Activated naive CD4-positive, alpha-beta T cell treated with anti-CD3 and anti-CD28 coated beads, Interleukin-2, amount 50 U/mL, for 24 hours (primary cell): ENCODE measurements at regions not wholly inside any gene's neighbourhood (a gene's known extent, or its start where the extent isn't known, plus 50 kb on each side); places are given as distances from the start of the nearest gene placed in this dataset.
"Not testable (repeated sequence)": the region's sequence is repeated elsewhere in the genome, so short reads cannot be mapped to it uniquely, and the experiment has no call there.

Experiments
- H3K27ac Mint-ChIP-seq: one replicate; pipeline ENCODE4 v1.8.0; 2021; ENCODE audit warnings: mild to moderate bottlenecking, mixed read lengths
- H3K27me3 Mint-ChIP-seq: one replicate; pipeline ENCODE4 v1.8.0; 2021; ENCODE audit warnings: mixed read lengths
- H3K36me3 Mint-ChIP-seq: one replicate; pipeline ENCODE4 v1.8.0; 2021; ENCODE audit warnings: mixed read lengths
- H3K4me1 Mint-ChIP-seq: one replicate; pipeline ENCODE4 v1.8.0; 2021; ENCODE audit warnings: mixed read lengths
- H3K4me3 Mint-ChIP-seq: one replicate; pipeline ENCODE4 v1.8.0; 2021; ENCODE audit warnings: mild to moderate bottlenecking, mixed read lengths
- H3K9me3 Mint-ChIP-seq: one replicate; pipeline ENCODE4 v1.8.0; 2021; ENCODE audit warnings: mixed read lengths

GRCh38 chr1:149841597-149842238 is 57.6 kb upstream of the BOLA1 start:
- H3K9me3 Mint-ChIP-seq, H3K27me3 Mint-ChIP-seq: not testable (repeated sequence)

GRCh38 chr1:149842458-149843064 is 56.8 kb upstream of the BOLA1 start:
- H3K27me3 Mint-ChIP-seq, H3K36me3 Mint-ChIP-seq, H3K27ac Mint-ChIP-seq, H3K4me3 Mint-ChIP-seq, H3K9me3 Mint-ChIP-seq: not testable (repeated sequence)
- H3K4me1 Mint-ChIP-seq, result peaks cover 37% of the 10 kb centered on the region

More at GRCh38 chr1:149841597-149842238, 57.6 kb upstream of the BOLA1 start:
- not testable (repeated sequence) for H3K27ac Mint-ChIP-seq, H3K36me3 Mint-ChIP-seq, H3K4me3 Mint-ChIP-seq
- H3K4me1 Mint-ChIP-seq, result peaks cover 28% of the 10 kb centered on the region

DNA sequence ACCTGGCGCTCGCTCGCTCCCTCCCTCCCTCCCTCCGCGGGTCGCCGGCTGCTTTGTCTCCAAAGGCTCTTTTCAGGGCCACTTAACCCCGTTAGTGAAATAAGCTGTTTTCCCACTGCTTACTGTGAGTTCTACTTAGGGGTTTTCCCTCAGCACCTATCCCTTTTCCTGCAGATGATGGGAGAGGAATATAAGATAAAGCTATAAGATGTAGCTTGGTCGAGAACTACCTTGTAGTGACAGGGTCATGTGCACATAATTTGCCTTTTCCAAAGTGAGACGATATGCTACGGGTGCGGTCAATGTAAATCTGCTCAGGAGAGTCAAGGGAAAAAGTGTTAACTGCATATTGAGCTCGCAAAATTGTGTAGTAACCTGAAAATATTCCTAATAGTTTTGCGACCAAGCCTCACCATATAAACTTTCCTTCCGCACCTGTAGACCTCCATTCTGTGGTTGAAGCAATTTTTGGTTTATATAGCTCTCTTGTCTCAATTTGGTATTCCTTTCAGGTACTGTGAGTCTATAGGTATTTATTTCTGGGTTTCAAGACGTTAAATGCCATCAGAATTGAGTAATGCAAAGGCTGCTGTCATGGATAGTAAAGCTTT is 55.8 kb upstream of the BOLA1 start:
- Mint-ChIP-seq H3K27me3 (no peaks in the 10 kb centered on the region), H3K36me3 (peaks cover 4% of the 10 kb centered on the region), H3K4me1 (peaks cover 46% of the 10 kb centered on the region), H3K27ac (peak overlapping the region; percentile 94), H3K4me3 (peak overlapping the region; percentile 92), H3K9me3 (no peaks in the 10 kb centered on the region)

DNA sequence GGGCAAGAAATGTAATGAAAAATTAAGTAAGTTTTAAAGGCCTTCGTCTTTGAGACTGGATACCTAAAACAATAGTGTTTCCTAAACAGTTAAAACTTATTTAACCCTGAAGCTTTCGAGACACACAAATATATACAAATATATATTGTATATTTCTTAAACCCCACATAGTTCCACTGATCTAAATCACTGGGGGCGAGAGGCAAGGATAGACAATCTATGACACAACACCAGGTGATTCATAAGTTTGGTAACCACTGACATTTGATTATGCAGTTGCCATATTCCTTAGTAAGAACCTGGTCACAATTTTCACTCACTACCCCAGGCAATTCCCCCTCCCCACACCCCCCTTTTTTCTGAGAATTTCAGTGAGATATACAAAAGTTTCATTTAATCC is 55.3 kb upstream of the BOLA1 start:
- peaks cover 52% of the 10 kb centered on the region for H3K4me1 Mint-ChIP-seq

DNA sequence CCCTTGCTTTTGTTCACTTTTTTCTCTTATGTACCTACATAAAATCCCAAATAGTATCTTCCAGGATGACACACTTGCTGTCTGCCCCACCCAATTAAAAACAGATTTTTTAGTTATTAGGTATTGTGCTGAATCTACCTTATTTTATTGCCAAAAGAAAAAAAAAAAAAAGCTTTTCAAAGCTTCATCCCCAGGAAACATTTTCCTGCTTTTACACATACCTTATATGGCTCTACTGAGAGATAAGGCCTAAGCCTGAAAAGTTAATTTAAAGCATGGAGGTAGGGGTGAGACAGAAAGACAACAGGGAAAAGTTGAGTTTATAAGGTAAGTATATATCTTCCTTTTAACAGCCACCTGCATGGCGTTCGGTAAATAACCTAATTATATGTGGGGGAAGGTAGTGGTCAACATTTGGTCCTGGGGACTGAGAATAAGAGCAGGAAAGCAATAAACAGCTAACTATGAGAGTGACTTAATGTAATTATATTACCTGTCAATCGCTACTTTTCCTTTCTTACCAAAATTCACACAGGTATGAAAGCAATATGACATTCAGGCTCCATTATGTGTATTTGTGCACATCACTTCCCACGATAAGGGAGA is 54.6 kb upstream of the BOLA1 start:
- peaks cover 59% of the 10 kb centered on the region for H3K4me1 Mint-ChIP-seq
- H3K36me3 Mint-ChIP-seq, result peaks cover 4% of the 10 kb centered on the region

More for the DNA sequence above, 55.3 kb upstream of the BOLA1 start:
- H3K27me3 Mint-ChIP-seq, result no peaks in the 10 kb centered on the region
- peak overlapping the region; percentile 92 for H3K4me3 Mint-ChIP-seq
- peak overlapping the region; percentile 94 for H3K27ac Mint-ChIP-seq
- H3K36me3 Mint-ChIP-seq, result peaks cover 4% of the 10 kb centered on the region
- H3K9me3 Mint-ChIP-seq, result no peaks in the 10 kb centered on the region

GRCh38 chr1:149845416-149845815 is 54.0 kb upstream of the BOLA1 start:
- Mint-ChIP-seq H3K27me3 (no peaks in the 10 kb centered on the region), H3K27ac (peak overlapping the region; percentile 91), H3K36me3 (peaks cover 4% of the 10 kb centered on the region), H3K9me3 (no peaks in the 10 kb centered on the region), H3K4me3 (peak overlapping the region; percentile 67), H3K4me1 (peaks cover 62% of the 10 kb centered on the region)

More for the DNA sequence above, 54.6 kb upstream of the BOLA1 start:
- Mint-ChIP-seq H3K27me3 (no peaks in the 10 kb centered on the region), H3K27ac (peak overlapping the region; percentile 91), H3K4me3 (peak overlapping the region; percentile 67), H3K9me3 (no peaks in the 10 kb centered on the region)

GRCh38 chr1:149846042-149846441 is 53.3 kb upstream of the BOLA1 start:
- Mint-ChIP-seq H3K27me3 (no peaks in the 10 kb centered on the region), H3K4me3 (peak overlapping the region; percentile 67), H3K4me1 (peaks cover 62% of the 10 kb centered on the region), H3K36me3 (peaks cover 4% of the 10 kb centered on the region), H3K27ac (peak overlapping the region; percentile 91), H3K9me3 (no peaks in the 10 kb centered on the region)

- H3K4me1 Mint-ChIP-seq, result peaks cover 62% of the 10 kb centered on the region
- H3K4me3 Mint-ChIP-seq, result no peak overlapping the region
- H3K27ac Mint-ChIP-seq, result peak overlapping the region; percentile 18
Observed at GRCh38 chr1:149846593-149847466, 52.5 kb upstream of the BOLA1 start.

DNA sequence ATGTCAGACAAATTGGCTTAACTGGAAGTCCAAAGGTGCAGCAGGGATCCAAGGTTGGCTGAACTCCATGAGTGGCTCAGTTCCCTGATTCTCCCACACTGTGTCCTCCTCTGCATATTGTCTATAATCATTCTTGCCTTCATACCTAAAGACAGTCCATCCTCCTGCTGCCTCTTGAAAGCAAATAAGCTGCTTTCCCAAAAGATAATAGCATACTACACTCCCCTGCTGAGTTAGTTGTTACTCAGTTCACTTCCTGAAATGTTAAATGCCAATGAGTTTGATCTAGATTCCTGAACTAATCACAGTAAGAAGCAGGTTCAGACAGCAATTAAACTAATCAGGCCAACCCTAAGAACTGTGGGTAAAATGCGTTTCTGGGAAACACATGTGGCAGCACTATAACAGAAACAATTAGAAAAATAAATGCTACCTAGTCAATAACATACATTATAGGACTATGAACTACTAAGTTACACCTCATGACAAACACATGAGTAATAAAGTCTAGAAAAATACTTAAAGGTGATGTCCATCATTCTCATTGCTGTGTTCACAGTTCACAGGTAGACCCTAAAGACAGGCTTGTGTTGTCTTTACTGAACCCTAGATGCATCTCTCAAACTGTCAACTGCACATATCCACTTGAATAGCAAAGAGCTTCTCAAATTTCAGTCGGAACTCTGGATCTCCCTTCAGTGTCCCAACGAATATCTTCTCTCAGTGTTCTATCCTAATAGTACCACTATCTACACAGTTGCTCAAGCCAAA is 50.8 kb upstream of the BOLA1 start:
- H3K27me3 Mint-ChIP-seq, result no peaks in the 10 kb centered on the region
- H3K27ac Mint-ChIP-seq, result peak overlapping the region; percentile 80
- peaks cover 4% of the 10 kb centered on the region for H3K36me3 Mint-ChIP-seq
- peak overlapping the region; percentile 88 for H3K4me3 Mint-ChIP-seq
- H3K4me1 Mint-ChIP-seq, result peaks cover 61% of the 10 kb centered on the region
- no peaks in the 10 kb centered on the region for H3K9me3 Mint-ChIP-seq

More at GRCh38 chr1:149846593-149847466, 52.5 kb upstream of the BOLA1 start:
- Mint-ChIP-seq H3K9me3 (no peaks in the 10 kb centered on the region), H3K27me3 (no peaks in the 10 kb centered on the region), H3K36me3 (peaks cover 4% of the 10 kb centered on the region)

- H3K4me1 Mint-ChIP-seq, result peaks cover 56% of the 10 kb centered on the region
- peak overlapping the region; percentile 80 for H3K27ac Mint-ChIP-seq
- H3K36me3 Mint-ChIP-seq, result peaks cover 4% of the 10 kb centered on the region
- peak overlapping the region; percentile 88 for H3K4me3 Mint-ChIP-seq
- no peaks in the 10 kb centered on the region for H3K27me3 Mint-ChIP-seq
- H3K9me3 Mint-ChIP-seq, result no peaks in the 10 kb centered on the region
Observed at GRCh38 chr1:149849111-149849946, 50.0 kb upstream of the BOLA1 start.
